SKM-1 treated with dmso at 0.1 percent for 144 hours (cell line): ENCODE measurements at regions not wholly inside any gene's neighbourhood (a gene's known extent, or its start where the extent isn't known, plus 50 kb on each side); places are given as distances from the start of the nearest gene placed in this dataset.
"Not testable (repeated sequence)": the region's sequence is repeated elsewhere in the genome, so short reads cannot be mapped to it uniquely, and the experiment has no call there.

Source experiments
- DNase-seq: peaks from one replicate; lab custom pipeline; 2025; ENCODE audit not compliant: unreplicated experiment; lab: John Stamatoyannopoulos, UW

- DNase-seq: no peak
These were observed 677.5 kb downstream of the RAPGEF2 start for GRCh38 chr4:159780196-159780922.

DNA sequence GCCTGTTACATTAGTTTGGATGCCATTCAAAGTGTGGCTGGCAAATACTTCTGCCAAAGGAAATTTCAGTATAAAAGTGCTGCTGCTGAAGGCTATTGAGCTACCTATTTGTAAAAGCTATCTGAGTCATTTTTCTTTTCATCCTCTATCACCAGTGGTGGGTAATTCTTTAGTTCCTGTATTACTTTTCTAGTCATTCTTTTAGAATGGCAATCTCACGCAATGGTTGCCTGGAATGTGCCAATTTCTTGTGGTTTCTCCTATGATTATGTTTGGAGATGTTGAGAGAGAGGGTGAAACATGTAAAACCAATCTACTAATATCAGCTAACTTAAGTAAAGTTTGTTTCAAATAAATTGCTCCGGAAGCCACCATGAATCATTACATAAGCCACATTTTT lies 685.0 kb downstream of the RAPGEF2 start:
- DNase-seq: no peak

DNA sequence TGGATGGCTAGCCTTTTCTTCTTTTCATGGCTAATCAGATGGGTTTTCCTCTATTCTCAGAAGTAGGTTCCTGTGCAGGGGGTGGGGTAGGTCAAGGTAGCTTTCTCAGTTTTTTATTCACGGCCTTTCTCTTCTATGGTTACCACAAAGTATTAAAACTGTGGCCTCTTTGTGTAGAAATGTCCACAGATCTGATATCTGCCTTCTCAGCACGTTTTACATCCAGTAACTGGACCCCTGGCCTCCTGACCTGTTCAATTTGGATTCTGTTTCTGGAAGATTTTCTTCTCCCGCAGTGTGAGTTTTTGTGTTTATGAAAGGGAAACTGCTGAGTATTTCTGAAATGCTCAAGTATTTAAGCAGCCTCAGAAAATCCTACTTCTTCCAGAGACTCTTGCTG lies 688.5 kb downstream of the RAPGEF2 start:
- no peak for DNase-seq

DNA sequence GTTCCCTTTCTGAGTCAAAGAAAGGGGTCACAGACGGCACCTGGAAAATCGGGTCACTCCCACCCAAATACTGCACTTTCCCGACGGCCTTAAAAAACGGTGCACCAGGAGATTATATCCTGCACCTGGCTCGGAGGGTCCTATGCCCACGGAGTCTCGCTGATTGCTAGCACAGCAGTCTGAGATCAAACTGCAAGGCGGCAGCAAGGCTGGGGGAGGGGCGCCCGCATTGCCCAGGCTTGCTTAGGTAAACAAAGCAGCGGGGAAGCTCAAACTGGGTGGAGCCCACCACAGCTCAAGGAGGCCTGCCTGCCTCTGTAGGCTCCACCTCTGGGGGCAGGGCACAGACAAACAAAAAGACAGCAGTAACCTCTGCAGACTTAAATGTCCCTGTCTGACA lies 701.7 kb downstream of the RAPGEF2 start:
- DNase-seq: not testable (repeated sequence)

DNA sequence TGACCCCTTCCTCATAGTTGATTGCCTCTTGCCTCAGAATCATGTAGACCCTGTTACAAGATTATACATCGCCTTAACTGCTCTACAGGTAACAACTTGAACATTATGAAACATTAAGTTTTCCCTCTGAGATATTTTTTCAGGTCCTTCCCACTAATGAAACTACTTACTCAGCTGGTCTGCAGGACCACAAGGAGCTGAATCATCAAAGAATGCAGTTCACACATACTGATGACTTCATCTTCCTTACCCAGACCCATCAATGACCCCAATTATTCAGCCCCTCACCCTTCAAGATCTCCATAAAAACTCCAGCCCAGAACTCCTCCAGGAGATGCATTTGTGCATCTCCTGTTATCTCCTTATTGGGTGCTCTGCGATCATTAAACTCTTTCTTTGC lies 720.9 kb downstream of the RAPGEF2 start:
- no peak for DNase-seq

DNA sequence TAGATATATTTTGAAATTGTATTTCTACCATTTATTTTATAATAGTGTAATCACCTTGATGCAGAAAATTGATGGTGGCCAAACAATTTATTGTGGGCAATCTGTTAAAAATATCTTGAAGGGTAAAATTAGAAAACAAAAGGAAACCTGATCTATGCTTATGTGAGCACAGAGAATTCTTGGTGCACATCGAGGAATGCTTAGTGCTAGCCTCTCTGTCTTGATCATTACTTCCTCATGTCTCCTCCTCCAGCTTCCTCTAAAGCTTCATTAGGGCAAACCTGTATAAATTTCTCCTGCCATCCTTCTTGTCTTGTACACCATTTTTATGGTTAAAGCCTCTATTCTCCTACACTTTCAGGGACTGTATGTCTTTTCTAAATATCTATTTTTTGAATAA lies 725.8 kb downstream of the RAPGEF2 start:
- no peak for DNase-seq

DNA sequence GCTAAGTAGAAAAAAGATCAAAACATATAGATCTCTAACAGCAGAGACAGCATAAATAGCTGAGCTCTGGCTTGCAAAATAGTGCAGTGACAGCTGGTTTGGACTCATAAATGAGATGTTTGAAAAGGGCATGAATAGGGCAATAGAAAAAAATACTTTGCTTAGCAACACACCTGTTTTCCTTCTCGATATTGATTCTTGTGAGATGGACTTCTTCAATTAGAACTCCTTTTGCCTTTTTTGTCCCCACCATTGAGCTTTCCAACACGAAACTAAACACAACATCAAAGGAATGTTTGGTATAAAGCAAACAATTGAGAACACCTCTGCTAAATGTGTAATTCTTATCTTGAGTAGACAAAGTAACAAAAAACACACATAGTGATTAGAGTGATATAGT lies 726.3 kb downstream of the RAPGEF2 start:
- DNase-seq: no peak

DNA sequence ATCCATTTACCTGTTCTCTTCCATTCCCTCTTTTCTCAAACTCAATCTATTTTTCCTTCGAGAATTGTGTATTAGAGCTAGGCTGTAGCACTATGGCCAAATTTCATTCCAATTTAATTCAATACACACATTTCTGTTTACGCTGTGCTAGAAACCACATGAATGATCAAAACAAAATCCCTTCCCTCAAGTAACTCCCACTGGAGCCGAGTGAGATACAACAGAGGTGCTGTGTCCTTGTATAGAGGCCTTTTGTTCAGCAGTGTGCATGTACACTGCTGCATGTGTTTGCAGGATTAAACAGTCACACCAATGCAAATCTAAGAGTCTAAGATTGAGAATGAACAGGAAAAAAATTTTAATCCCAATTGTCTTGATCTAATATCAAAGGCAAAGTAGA lies 734.2 kb downstream of the RAPGEF2 start:
- DNase-seq: no peak

DNA sequence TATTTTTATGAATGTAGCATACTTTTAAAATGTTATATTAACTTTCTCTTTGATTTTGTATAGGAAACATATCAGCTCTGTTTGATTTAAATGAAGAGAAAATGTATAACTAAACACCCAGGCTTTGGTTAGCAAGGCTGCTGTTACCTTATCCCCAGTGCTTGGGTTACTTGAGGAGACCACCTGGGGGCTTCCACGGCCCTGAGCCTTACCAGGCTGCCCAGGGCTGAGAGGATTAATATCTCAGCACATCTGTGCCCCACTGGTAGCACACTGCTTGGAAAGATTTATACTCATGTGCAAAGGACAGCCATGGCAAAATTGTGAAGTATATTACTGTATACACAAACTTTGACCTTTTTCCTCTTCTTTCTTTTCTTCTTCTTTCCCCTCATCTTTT lies 752.9 kb downstream of the RAPGEF2 start:
- DNase-seq: no peak

DNA sequence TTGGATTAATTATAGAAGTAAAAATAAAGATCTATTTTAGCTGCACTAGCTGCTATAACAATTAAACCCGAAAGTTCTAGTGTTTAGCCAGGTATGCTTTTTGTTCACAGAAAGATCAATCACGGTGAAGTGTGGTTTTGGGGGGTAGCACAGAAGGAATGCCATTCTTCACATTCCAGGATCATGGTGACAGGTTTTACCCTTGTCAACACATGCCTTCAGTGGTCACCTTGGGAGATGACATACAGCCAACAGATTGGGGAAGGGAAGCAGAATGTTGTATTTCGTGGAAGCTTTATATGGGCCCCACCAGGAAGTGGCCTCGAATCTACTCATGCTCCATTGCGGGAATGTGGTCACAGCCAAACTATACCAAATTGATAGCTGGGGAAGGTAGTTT lies 753.6 kb downstream of the RAPGEF2 start:
- no peak for DNase-seq

GRCh38 chr4:159859656-159860148 lies 756.8 kb downstream of the RAPGEF2 start:
- no peak for DNase-seq

DNA sequence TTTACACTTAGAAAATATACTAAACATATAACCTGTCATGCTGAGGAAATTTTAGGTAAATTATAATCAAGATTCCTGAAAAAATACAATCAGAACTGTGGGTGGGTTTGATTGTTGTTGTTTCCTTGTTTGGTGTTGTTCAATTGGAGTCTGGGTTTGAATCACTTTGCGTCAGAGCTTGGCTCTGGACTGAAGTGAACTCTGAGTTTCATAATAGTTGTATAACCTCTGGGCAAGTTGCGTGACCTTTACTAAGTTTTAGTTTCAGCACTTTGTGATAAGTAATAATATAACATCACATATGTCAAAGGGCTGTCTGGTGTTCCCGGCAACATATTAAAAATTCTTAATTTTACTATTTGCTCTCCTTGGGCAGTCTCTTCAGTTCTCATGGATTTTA lies 758.1 kb downstream of the RAPGEF2 start:
- no peak for DNase-seq

- no peak for DNase-seq
These were observed 761.5 kb downstream of the RAPGEF2 start for GRCh38 chr4:159864337-159864736.

DNA sequence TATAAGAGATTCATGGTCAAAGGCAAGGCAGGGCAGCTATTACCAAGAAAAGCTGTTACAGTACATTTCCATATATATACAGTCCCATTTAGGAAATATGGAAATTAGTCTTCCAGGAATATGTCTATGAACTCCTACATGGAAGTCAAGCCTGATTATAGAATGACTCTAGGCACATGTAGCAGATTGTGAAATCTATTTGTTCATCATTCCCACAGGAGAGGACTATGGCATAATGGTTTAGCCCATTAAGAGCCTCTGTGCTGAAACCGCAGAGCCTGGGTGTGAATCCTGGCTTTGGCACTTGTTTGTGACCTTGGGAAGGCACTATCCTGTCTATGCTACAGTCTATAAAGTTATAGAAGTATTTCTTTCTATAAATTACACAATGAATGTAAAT lies 764.8 kb downstream of the RAPGEF2 start:
- DNase-seq: no peak

DNA sequence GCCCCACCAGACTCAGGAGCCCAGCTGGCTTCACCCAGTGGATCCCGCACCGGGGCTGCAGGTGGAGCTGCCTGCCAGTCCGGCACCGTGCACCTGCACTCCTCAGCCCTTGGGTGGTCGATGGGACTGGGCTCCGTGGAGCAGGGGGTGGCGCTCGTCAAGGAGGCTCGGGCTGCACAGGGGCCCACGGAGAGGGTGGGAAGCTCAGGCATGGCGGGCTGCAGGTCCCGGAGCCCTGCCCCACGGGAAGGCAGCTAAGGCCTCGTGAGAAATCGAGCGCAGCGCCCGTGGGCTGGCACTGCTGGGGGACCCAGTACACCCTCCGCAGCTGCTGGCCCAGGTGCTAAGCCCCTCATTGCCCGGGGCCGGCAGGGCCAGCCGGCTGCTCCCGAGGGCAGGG lies 766.1 kb downstream of the RAPGEF2 start:
- not testable (repeated sequence) for DNase-seq

DNA sequence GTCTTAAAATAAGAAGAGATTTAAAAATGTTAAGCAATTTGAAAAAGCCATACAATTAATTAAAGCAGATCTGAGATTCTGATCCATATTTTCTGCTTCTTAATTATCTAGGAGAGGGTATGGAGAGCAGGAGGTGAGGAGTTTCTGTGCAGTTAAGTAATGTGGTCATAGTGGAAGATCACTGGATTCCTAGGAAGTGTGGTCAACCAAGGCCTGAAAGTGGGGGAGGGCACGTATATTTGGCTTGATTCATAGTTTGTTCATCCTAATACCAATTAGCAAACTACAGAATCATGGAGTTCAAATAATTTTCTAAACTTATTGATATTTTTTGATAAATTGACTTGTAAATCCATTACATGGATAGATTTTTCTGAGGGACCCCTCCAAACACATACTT lies 768.3 kb downstream of the RAPGEF2 start:
- no peak for DNase-seq

DNA sequence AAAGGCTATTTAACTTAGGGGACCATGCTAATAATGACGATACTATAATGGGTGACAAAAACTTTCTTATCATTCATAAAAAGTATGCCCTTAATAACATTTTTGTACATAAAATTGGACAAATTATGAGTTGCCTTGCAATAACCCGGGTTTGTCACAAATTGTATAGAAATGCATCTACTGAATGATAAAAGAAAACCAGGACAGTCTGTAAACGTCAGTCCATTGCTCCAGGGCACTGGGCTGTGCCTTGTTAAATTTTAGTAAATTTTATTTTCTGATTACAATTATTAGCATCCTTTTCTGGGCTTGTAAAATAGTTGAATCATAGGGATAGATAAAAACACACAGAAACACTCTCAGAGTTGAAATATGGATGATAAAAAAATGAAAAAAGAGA lies 778.3 kb downstream of the RAPGEF2 start:
- no peak for DNase-seq

GRCh38 chr4:159884989-159885388 lies 782.1 kb downstream of the RAPGEF2 start:
- no peak for DNase-seq

DNA sequence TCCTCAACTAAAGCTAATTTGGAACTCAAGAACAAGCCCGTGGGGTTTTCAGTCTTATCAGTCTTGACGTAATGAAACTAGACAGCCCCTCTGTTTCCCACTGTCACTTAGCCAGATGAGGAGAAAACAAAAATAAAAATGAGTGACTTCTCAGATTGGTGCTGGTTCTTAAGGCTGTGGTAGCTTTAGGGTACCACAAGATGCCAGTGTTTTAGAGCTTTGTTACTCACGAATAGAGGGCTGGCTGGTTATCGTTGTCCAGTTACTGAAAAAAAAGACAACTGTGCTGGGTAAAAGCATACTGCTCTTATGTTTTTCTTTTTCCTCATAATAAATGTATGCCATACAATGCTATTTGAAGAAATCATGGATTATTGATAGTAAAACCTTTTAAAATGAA lies 796.7 kb downstream of the RAPGEF2 start:
- no peak for DNase-seq

- DNase-seq: no peak
These were observed 797.7 kb downstream of the RAPGEF2 start for GRCh38 chr4:159900562-159900961.

- DNase-seq: no peak
These were observed 799.8 kb downstream of the RAPGEF2 start for GRCh38 chr4:159902648-159903047.

- no peak for DNase-seq
These were observed 802.0 kb downstream of the RAPGEF2 start for GRCh38 chr4:159904906-159905305.

- DNase-seq: no peak
These were observed 803.2 kb downstream of the RAPGEF2 start for GRCh38 chr4:159906051-159906450.
